Esophagus muscularis mucosa (tissue), 4 donors: ENCODE measurements at regions not wholly inside any gene's neighbourhood (a gene's known extent, or its start where the extent isn't known, plus 50 kb on each side); places are given as distances from the start of the nearest gene placed in this dataset.

ENCODE experiments used
- DNase-seq: peaks from one replicate; pipeline ENCODE4 v3.0.0-alpha.2; 2017; ENCODE audit errors: extremely low spot score
- H3K27ac ChIP-seq, 4 donors: fragments of 200-600 bp; sonication (generic); replicated peaks in 1 of 4; 1 replicate in 3 of 4; 2 replicates in 1 of 4; pipeline ENCODE4 v1.5.1; 2016 to 2019; ENCODE audit warnings: mild to moderate bottlenecking in 1 of 4
- H3K27me3 ChIP-seq, 4 donors: fragments of 200-600 bp; sonication (generic); one replicate each; pipeline versions ENCODE4 v1.5.1 to v1.6.0; 2016 to 2019
- H3K36me3 ChIP-seq, 4 donors: fragments of 200-600 bp; sonication (generic); one replicate each; pipeline ENCODE4 v1.5.1; 2016 to 2019
- H3K4me1 ChIP-seq, 4 donors: fragments of 200-600 bp; sonication (generic); one replicate each; pipeline ENCODE4 v1.5.1; 2016 to 2019
- H3K4me3 ChIP-seq, 4 donors: fragments of 200-600 bp; sonication (generic); 1 replicate in 2 of 4; 2 replicates in 2 of 4; pipeline ENCODE4 v1.5.1; 2016 to 2019; ENCODE audit warnings: mild to moderate bottlenecking in 4 of 4, moderate library complexity in 1 of 4
- H3K9me3 ChIP-seq, 4 donors: fragments of 200-600 bp; sonication (generic); 1 replicate in 3 of 4; 2 replicates in 1 of 4; pipeline ENCODE4 v1.5.1; 2016 to 2019
- CTCF ChIP-seq, 3 experiments: fragments of 200-600 bp in 2 of 3; fragments of 450-650 bp in 1 of 3; sonication (generic) in 2 of 3; IDR thresholded peaks; one replicate each; pipeline ENCODE4 v1.5.1; 2017 to 2019; ENCODE audit warnings: antibody characterized with exemption in 3 of 3, mild to moderate bottlenecking in 2 of 3, moderate library complexity in 1 of 3
- EP300 ChIP-seq: sonication (generic); formaldehyde crosslinking; IDR thresholded peaks from one replicate; pipeline ENCODE4 v1.6.1; 2017; ENCODE audit warnings: antibody characterized with exemption
- POLR2A ChIP-seq: fragments of 450-650 bp; IDR thresholded peaks from one replicate; pipeline ENCODE4 v1.6.1; 2017; ENCODE audit warnings: antibody characterized with exemption, moderate library complexity, mild to moderate bottlenecking, low read depth
- POLR2AphosphoS5 ChIP-seq, 2 donors: sonication (generic); formaldehyde crosslinking; IDR thresholded peaks; one replicate each; pipeline ENCODE4 v1.6.1; 2017; ENCODE audit warnings: antibody characterized with exemption in 2 of 2
- WGBS: methylation state at CpG from one replicate; pipeline ENCODE4 v1.1.5; 2018; 5-methylcytosine and 5-hydroxymethylcytosine counted together
- intact Hi-C: fragments of 100-400 bp; cut with DNase I; formaldehyde crosslinking; loops from one replicate; pipeline ENCODE4 v1.15.1; 2023

GRCh38 chr12:58074259-58074658 is 132.9 kb downstream of the ATP23 start:
- Histone ChIP-seq H3K27ac (no peak overlapping the region), H3K4me1 (no peaks in the 10 kb centered on the region), H3K4me3 (no peak overlapping the region), H3K36me3 (no peaks in the 10 kb centered on the region), H3K27me3 (no peaks in the 10 kb centered on the region), H3K9me3 (no peaks in the 10 kb centered on the region)
- TF ChIP-seq POLR2A = no peak
- no peak for TF ChIP-seq EP300
- no peak for TF ChIP-seq CTCF (IDR thresholded peaks at IDR 0.05)
- no peak for TF ChIP-seq POLR2AphosphoS5 (IDR thresholded peaks at IDR 0.05)
- no peak for DNase-seq
- intact Hi-C loops = no loop called here
- 83% methylated on average over 1 of the region's 1 CpG for WGBS

DNA sequence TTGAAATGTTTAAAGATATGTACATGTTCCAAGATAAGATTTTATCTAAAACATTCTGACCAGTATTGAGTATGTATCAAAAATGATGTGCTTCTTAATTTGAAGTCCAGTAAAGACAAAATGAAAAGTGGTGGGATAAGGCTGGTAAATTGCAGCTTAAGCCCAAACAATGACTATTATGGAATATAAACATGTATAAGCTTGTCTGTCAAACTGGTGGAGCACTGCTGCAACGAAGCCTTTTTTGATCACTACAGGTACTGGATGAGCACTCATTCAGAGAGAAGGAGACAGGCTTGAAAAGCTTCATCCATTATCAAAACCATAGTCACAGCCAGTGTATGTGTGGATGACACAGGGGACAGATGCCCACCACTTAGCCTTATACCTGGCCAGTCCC is 138.4 kb downstream of the ATP23 start:
- TF ChIP-seq POLR2A (no peak), EP300 (no peak), CTCF (IDR thresholded peaks at IDR 0.05) (no peak), POLR2AphosphoS5 (IDR thresholded peaks at IDR 0.05) (no peak)
- no peaks in the 10 kb centered on the region for H3K27me3 ChIP-seq
- peaks cover 0 to 4% (median 0%) of the 10 kb centered on the region in 4 donors for H3K4me1 ChIP-seq
- H3K27ac ChIP-seq = no peak overlapping the region
- no peak for DNase-seq
- no peaks in the 10 kb centered on the region for H3K9me3 ChIP-seq
- WGBS = 81% methylated on average over 1 of the region's 1 CpG
- no peaks in the 10 kb centered on the region for H3K36me3 ChIP-seq
- intact Hi-C loops = no loop called here
- H3K4me3 ChIP-seq = no peak overlapping the region

DNA sequence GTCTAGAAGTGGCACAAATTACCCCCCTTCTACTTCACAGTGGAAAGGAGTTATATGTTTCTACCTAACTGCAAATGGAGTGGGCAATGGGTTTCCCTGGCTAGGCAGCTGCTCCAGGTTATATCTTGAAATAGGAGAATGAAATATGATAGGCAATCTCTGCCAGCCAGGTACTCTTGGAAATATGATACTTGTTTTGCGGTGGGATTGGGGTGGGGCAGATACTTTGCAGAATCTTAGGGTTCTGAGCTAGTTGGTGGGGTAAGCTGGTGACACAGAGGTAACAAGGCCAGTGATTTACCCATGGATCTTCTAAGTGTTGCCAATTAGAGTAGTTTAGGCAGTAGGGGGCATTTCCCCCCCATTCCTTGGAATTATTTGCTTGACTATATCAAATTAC is 140.1 kb downstream of the ATP23 start:
- peak; percentile 7 for DNase-seq
- no peaks in the 10 kb centered on the region for H3K9me3 ChIP-seq
- H3K36me3 ChIP-seq = no peaks in the 10 kb centered on the region
- intact Hi-C loops = no loop called here
- WGBS = 0% methylated on average over 1 of the region's 1 CpG
- H3K27ac ChIP-seq = no peak overlapping the region
- no peaks in the 10 kb centered on the region for H3K27me3 ChIP-seq
- H3K4me1 ChIP-seq = peaks cover 0 to 4% (median 0%) of the 10 kb centered on the region in 4 donors
- TF ChIP-seq POLR2A (no peak), EP300 (no peak), POLR2AphosphoS5 (IDR thresholded peaks at IDR 0.05) (no peak), CTCF (IDR thresholded peaks at IDR 0.05) (no peak)
- H3K4me3 ChIP-seq = no peak overlapping the region

DNA sequence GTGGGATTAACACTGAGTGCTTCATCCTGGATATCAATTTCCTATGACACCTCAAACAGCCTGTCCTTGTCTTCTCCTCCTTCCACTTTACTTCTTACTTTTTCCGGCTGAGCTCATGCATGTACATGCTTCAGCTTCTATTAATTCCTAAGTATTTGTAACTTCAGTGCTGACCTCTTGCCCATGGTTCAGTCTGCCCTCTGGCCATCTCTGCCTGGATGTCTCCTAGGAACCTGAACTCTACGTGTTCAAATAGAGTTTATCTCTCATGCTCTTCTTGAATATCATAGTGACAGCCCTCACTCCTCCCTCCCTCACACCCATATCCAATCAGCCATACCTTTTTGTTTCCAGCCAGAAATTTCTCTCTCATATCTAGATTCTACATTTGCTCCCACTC is 141.6 kb downstream of the ATP23 start:
- no peak for DNase-seq
- peaks cover 0 to 4% (median 0%) of the 10 kb centered on the region in 4 donors for H3K4me1 ChIP-seq
- H3K27ac ChIP-seq = no peak overlapping the region
- no peak for TF ChIP-seq POLR2A
- H3K36me3 ChIP-seq = no peaks in the 10 kb centered on the region
- H3K9me3 ChIP-seq = no peaks in the 10 kb centered on the region
- intact Hi-C loops = no loop called here
- no peaks in the 10 kb centered on the region for H3K27me3 ChIP-seq
- 78% methylated on average over 2 of the region's 2 CpGs for WGBS
- no peak overlapping the region for H3K4me3 ChIP-seq

GRCh38 chr12:58086006-58086405 is 144.6 kb downstream of the ATP23 start:
- intact Hi-C loops = no loop called here
- peak; percentile 90 for DNase-seq
- Histone ChIP-seq H3K9me3 (no peaks in the 10 kb centered on the region), H3K4me1 (peaks cover 0 to 4% (median 0%) of the 10 kb centered on the region in 4 donors), H3K27ac (no peak overlapping the region), H3K36me3 (no peaks in the 10 kb centered on the region), H3K4me3 (no peak overlapping the region), H3K27me3 (no peaks in the 10 kb centered on the region)
- 78% methylated on average over 2 of the region's 2 CpGs for WGBS
- TF ChIP-seq CTCF (IDR thresholded peaks at IDR 0.05) (no peak), POLR2A (no peak), POLR2AphosphoS5 (IDR thresholded peaks at IDR 0.05) (no peak), EP300 (no peak)
